HEK293 (cell line): ENCODE measurements at regions not wholly inside any gene's neighbourhood (a gene's known extent, or its start where the extent isn't known, plus 50 kb on each side); places are given as distances from the start of the nearest gene placed in this dataset.

ENCODE experiments used
- CTCF ChIA-PET: fragments of 350-600 bp; formaldehyde crosslinking; extraction: SDS; loops from one replicate; lab custom pipeline; 2021; ENCODE audit warnings: antibody characterized with exemption; lab: Yijun Ruan, JAX
- POLR2A ChIA-PET: fragments of 300-600 bp; formaldehyde crosslinking; extraction: SDS; loops from one replicate; lab custom pipeline; 2020; ENCODE audit warnings: antibody characterized with exemption, inconsistent platforms; lab: Yijun Ruan, JAX
- H3K27ac ChIP-seq: fragments of 200-500 bp; sonication (Bioruptor generic); 2 replicates; pipeline ENCODE4 v1.5.1; 2014; ENCODE audit warnings: low read depth, low read length, control low read depth, inconsistent platforms; ENCODE audit errors: extremely low read depth
- H3K36me3 ChIP-seq, 2 experiments: fragments of 200-500 bp in 1 of 2; sonication (Bioruptor generic) in 1 of 2; 1 replicate in 1 of 2; 2 replicates in 1 of 2; pipeline ENCODE4 v1.5.1; 2014 to 2017; ENCODE audit warnings: inconsistent platforms in 2 of 2, low read length in 2 of 2; ENCODE audit not compliant: control insufficient read depth in 2 of 2, insufficient read depth in 1 of 2
- H3K4me1 ChIP-seq: fragments of 200-500 bp; sonication (Bioruptor generic); 2 replicates; pipeline ENCODE4 v1.5.1; 2014; ENCODE audit warnings: mild to moderate bottlenecking, low read length, inconsistent platforms; ENCODE audit not compliant: control insufficient read depth, insufficient read depth
- H3K4me3 ChIP-seq: 2 replicates; pipeline ENCODE4 v1.5.1; 2011; ENCODE audit warnings: low read depth, mild to moderate bottlenecking, control low read depth, low read length, moderate library complexity
- H3K9me3 ChIP-seq: fragments of 200-500 bp; sonication (Bioruptor generic); 2 replicates; pipeline ENCODE4 v1.5.1; 2014; ENCODE audit warnings: low read depth, low read length, inconsistent platforms; ENCODE audit not compliant: control insufficient read depth, insufficient read depth
- GLIS2 ChIP-seq: fragments of 450-650 bp; formaldehyde crosslinking; IDR thresholded peaks from 2 replicates; pipeline ENCODE4 v1.5.1; 2016; ENCODE audit warnings: missing biosample characterization, missing genetic modification characterization
- HOXA7 ChIP-seq: sonication (generic); formaldehyde crosslinking; IDR thresholded peaks from 2 replicates; pipeline ENCODE4 v1.8.1; 2022; ENCODE audit warnings: missing genetic modification reagents, borderline replicate concordance
- KLF16 ChIP-seq: fragments of 450-650 bp; formaldehyde crosslinking; IDR thresholded peaks from 2 replicates; pipeline ENCODE4 v1.5.1; 2017; ENCODE audit warnings: missing biosample characterization, missing genetic modification characterization
- MEIS1 ChIP-seq: sonication (generic); formaldehyde crosslinking; IDR thresholded peaks from 2 replicates; pipeline ENCODE4 v1.8.1; 2022; ENCODE audit warnings: missing genetic modification reagents, mild to moderate bottlenecking, borderline replicate concordance
- SCRT2 ChIP-seq: fragments of 450-650 bp; formaldehyde crosslinking; IDR thresholded peaks from 2 replicates; pipeline ENCODE4 v1.5.1; 2016; ENCODE audit warnings: missing biosample characterization, missing genetic modification characterization
- SP3 ChIP-seq: fragments of 450-650 bp; formaldehyde crosslinking; IDR thresholded peaks from 2 replicates; pipeline ENCODE4 v1.5.1; 2016; ENCODE audit warnings: missing biosample characterization, missing genetic modification characterization
- TCF7L2 ChIP-seq: IDR thresholded peaks from 2 replicates; pipeline ENCODE4 v1.6.1; 2011; ENCODE audit warnings: low read depth, mild to moderate bottlenecking, inconsistent platforms, low read length, moderate library complexity, borderline replicate concordance
- TRIM28 ChIP-seq: IDR thresholded peaks from 2 replicates; pipeline ENCODE4 v1.6.1; 2011; ENCODE audit warnings: low read length, control low read depth, borderline replicate concordance
- WT1 ChIP-seq: fragments of 450-650 bp; formaldehyde crosslinking; IDR thresholded peaks from 2 replicates; pipeline ENCODE4 v1.5.1; 2016; ENCODE audit warnings: missing biosample characterization, missing genetic modification characterization
- ZBTB21 ChIP-seq: fragments of 450-650 bp; formaldehyde crosslinking; IDR thresholded peaks from 2 replicates; pipeline ENCODE4 v1.5.1; 2017; ENCODE audit warnings: missing biosample characterization, missing genetic modification characterization
- ZNF133 ChIP-seq: fragments of 450-650 bp; formaldehyde crosslinking; IDR thresholded peaks from 2 replicates; pipeline ENCODE4 v1.5.1; 2016; ENCODE audit warnings: missing biosample characterization, missing genetic modification characterization
- ZNF148 ChIP-seq: fragments of 450-650 bp; formaldehyde crosslinking; IDR thresholded peaks from 2 replicates; pipeline ENCODE4 v1.5.0; 2017; ENCODE audit warnings: missing biosample characterization, missing genetic modification characterization, borderline replicate concordance
- ZNF391 ChIP-seq: fragments of 450-650 bp; formaldehyde crosslinking; IDR thresholded peaks from 2 replicates; pipeline ENCODE4 v1.5.1; 2016; ENCODE audit warnings: low read depth, missing biosample characterization, missing genetic modification characterization, borderline replicate concordance
- ZNF529 ChIP-seq: fragments of 450-650 bp; formaldehyde crosslinking; IDR thresholded peaks from 2 replicates; pipeline ENCODE4 v1.5.1; 2017; ENCODE audit warnings: missing genetic modification characterization, missing biosample characterization; ENCODE audit not compliant: insufficient replicate concordance
- ZNF571 ChIP-seq: fragments of 450-650 bp; formaldehyde crosslinking; IDR thresholded peaks from 2 replicates; pipeline ENCODE4 v1.5.0; 2017; ENCODE audit warnings: missing biosample characterization, missing genetic modification characterization
- ZNF658 ChIP-seq: fragments of 450-650 bp; formaldehyde crosslinking; IDR thresholded peaks from 2 replicates; pipeline ENCODE4; 2016; ENCODE audit warnings: missing biosample characterization, missing genetic modification characterization
- ZNF692 ChIP-seq: fragments of 450-650 bp; formaldehyde crosslinking; IDR thresholded peaks from 2 replicates; pipeline ENCODE4 v1.5.1; 2016; ENCODE audit warnings: missing biosample characterization, missing genetic modification characterization

- H3K4me1 ChIP-seq: no peaks in the 10 kb centered on the region
- no peak overlapping the region for H3K4me3 ChIP-seq
- H3K9me3 ChIP-seq: no peaks in the 10 kb centered on the region
- ChIA-PET POLR2A (no interaction called here), CTCF (no interaction called here)
- TF ChIP-seq GLIS2 (tag by site-specific recombination): no peak
- TF ChIP-seq, all 188 proteins: peak for 0
- Histone ChIP-seq H3K27ac (no peak overlapping the region), H3K36me3 (no peaks in the 10 kb centered on the region)
These were observed 854.4 kb upstream of the INTU start for GRCh38 chr4:126778348-126778747.

- CTCF ChIA-PET: no interaction called here
- POLR2A ChIA-PET: no interaction called here
- no peak for TF ChIP-seq MEIS1 (CRISPR knock-in tag)
- no peak for TF ChIP-seq TCF7L2
- TF ChIP-seq ZBTB21 (tag by site-specific recombination): no peak
- no peak for TF ChIP-seq HOXA7 (CRISPR knock-in tag)
- TF ChIP-seq ZNF133: no peak
- TF ChIP-seq WT1 (tag by site-specific recombination): no peak
- TF ChIP-seq KLF16 (tag by site-specific recombination): no peak
- TF ChIP-seq GLIS2 (tag by site-specific recombination): no peak
- TF ChIP-seq ZNF529 (tag by site-specific recombination): no peak
- no peak for TF ChIP-seq ZNF148
- no peak overlapping the region for H3K4me3 ChIP-seq
- H3K4me1 ChIP-seq: no peaks in the 10 kb centered on the region
- H3K9me3 ChIP-seq: no peaks in the 10 kb centered on the region
- no peak overlapping the region for H3K27ac ChIP-seq
- no peaks in the 10 kb centered on the region for H3K36me3 ChIP-seq
These were observed 853.8 kb upstream of the INTU start for GRCh38 chr4:126779001-126779400.

- Histone ChIP-seq H3K4me3 (no peak overlapping the region), H3K4me1 (no peaks in the 10 kb centered on the region), H3K27ac (no peak overlapping the region), H3K36me3 (no peaks in the 10 kb centered on the region), H3K9me3 (no peaks in the 10 kb centered on the region)
- ChIA-PET CTCF (interaction anchor here (0.7 kb wide), 1 partner anchor 463 kb away, joined by 3 read pairs; no protein-coding TSS in a partner anchor), POLR2A (no interaction called here)
- TF ChIP-seq SCRT2 (no peak), TRIM28 (no peak), SP3 (no peak), ZNF692 (tag by site-specific recombination) (no peak), ZNF658 (tag by site-specific recombination) (no peak), ZNF571 (no peak), ZNF391 (tag by site-specific recombination) (no peak)
These were observed 853.2 kb upstream of the INTU start for GRCh38 chr4:126779436-126780166.
